CD4-positive, CD25-positive, alpha-beta regulatory T cell (primary cell): ENCODE measurements at regions not wholly inside any gene's neighbourhood (a gene's known extent, or its start where the extent isn't known, plus 50 kb on each side); places are given as distances from the start of the nearest gene placed in this dataset.

Experiments used
- ATAC-seq, 2 donors: fragments of 150-1000 bp; cut with Tn5 transposase; one replicate each; pipeline ENCODE4 v1.10.0; 2021; ENCODE audit warnings: low read depth in 2 of 2, moderate number of reproducible peaks in 2 of 2, moderate library complexity in 1 of 2
- DNase-seq, 3 donors: peaks; one replicate each; pipeline versions ENCODE4 v3.0.0 to v3.0.0-alpha.2; 2012 to 2022; ENCODE audit warnings: mixed read lengths in 1 of 3
- H3K27ac ChIP-seq: one replicate; pipeline ENCODE4 v1.7.0; 2013; ENCODE audit warnings: mild to moderate bottlenecking, low read length; ENCODE audit not compliant: insufficient read depth, poor library complexity, severe bottlenecking
- H3K27me3 ChIP-seq: one replicate; pipeline ENCODE4 v1.7.0; 2013; ENCODE audit warnings: low read length; ENCODE audit not compliant: control insufficient read depth, insufficient read depth
- H3K36me3 ChIP-seq: one replicate; pipeline ENCODE4 v1.7.0; 2013; ENCODE audit warnings: mild to moderate bottlenecking, low read length, moderate library complexity; ENCODE audit not compliant: control insufficient read depth, insufficient read depth
- H3K4me1 ChIP-seq: 2 replicates; pipeline ENCODE4 v1.7.0; 2013; ENCODE audit warnings: mild to moderate bottlenecking, low read length; ENCODE audit not compliant: insufficient read depth, control insufficient read depth, poor library complexity, severe bottlenecking
- H3K4me3 ChIP-seq: one replicate; pipeline ENCODE4 v1.7.0; 2013; ENCODE audit warnings: low read depth, mild to moderate bottlenecking, low read length, moderate library complexity
- H3K9me3 ChIP-seq, 2 experiments: 1 replicate in 1 of 2; 2 replicates in 1 of 2; pipeline ENCODE4 v1.7.0; 2013; ENCODE audit warnings: low read length in 2 of 2, mild to moderate bottlenecking in 1 of 2, moderate library complexity in 1 of 2; ENCODE audit not compliant: control insufficient read depth in 2 of 2
- H3K27ac Mint-ChIP-seq, 3 donors: one replicate each; pipeline ENCODE4 v1.8.0; 2020 to 2022; ENCODE audit warnings: mild to moderate bottlenecking in 3 of 3, mixed read lengths in 3 of 3, moderate library complexity in 2 of 3
- H3K27me3 Mint-ChIP-seq: one replicate; pipeline ENCODE4 v1.8.0; 2022; ENCODE audit warnings: mild to moderate bottlenecking, mixed read lengths
- H3K36me3 Mint-ChIP-seq: one replicate; pipeline ENCODE4 v1.8.0; 2020; ENCODE audit warnings: mixed read lengths
- H3K4me1 Mint-ChIP-seq, 4 donors: one replicate each; pipeline ENCODE4 v1.8.0; 2020 to 2022; ENCODE audit warnings: mixed read lengths in 4 of 4, mild to moderate bottlenecking in 1 of 4
- H3K4me3 Mint-ChIP-seq, 4 donors: one replicate each; pipeline ENCODE4 v1.8.0; 2020 to 2022; ENCODE audit warnings: mild to moderate bottlenecking in 4 of 4, mixed read lengths in 4 of 4, moderate library complexity in 3 of 4
- H3K9me3 Mint-ChIP-seq, 7 donors: one replicate each; pipeline ENCODE4 v1.8.0; 2020 to 2022; ENCODE audit warnings: mixed read lengths in 7 of 7, mild to moderate bottlenecking in 3 of 7, moderate library complexity in 2 of 7

- H3K27ac ChIP-seq, result no peak overlapping the region
- no peaks in the 10 kb centered on the region for H3K4me1 ChIP-seq
- no peaks in the 10 kb centered on the region for H3K36me3 ChIP-seq
- H3K27me3 Mint-ChIP-seq, result peaks cover 6% of the 10 kb centered on the region
- DNase-seq, result no peak
- no peaks in the 10 kb centered on the region for H3K9me3 ChIP-seq
- no peak overlapping the region for H3K4me3 ChIP-seq
- no peaks in the 10 kb centered on the region for H3K36me3 Mint-ChIP-seq
- no peaks in the 10 kb centered on the region for H3K4me1 Mint-ChIP-seq
- H3K4me3 Mint-ChIP-seq, result no peak overlapping the region
- peaks cover 3% of the 10 kb centered on the region for H3K27me3 ChIP-seq
- peaks cover 0 to 3% (median 0%) of the 10 kb centered on the region in 7 donors for H3K9me3 Mint-ChIP-seq
- no peak for ATAC-seq
- H3K27ac Mint-ChIP-seq, result no peak overlapping the region
Measured at GRCh38 chr10:90975096-90975495, 54.2 kb upstream of the ANKRD1 start.

DNA sequence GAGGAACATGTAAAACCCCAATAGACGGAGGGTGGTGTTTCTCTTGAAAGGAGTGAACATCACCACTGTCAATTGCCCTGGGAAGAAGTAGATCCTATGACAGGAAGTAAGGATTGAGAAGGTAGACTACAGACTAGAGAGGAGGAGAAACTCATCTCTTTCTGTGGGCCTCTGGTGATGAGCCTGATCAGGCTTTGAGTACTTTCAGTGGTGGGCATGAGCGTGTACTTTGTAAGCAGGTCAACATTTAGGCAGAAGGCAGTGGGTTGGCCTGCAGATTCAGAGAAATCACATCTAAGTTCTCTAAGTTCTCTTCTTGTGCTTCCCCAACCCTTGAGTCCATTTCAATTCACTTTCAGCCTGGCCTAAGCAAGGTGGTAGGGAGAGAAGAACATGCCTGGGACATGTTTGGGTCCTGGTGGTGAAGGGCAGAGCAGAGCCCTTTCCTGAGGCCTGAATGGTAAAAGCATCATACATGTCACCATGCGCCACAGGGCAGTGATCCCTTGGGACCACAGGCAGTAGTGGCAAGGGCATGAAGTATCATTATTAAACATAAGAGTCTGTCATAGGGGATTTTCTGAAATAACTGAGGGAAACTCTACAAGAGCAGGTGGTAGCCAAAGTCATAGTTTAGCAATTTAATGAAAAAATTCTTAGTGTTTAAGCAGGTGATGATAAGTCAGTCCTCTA, 56.4 kb upstream of the ANKRD1 start:
- Histone ChIP-seq H3K27ac (no peak overlapping the region), H3K4me1 (no peaks in the 10 kb centered on the region), H3K4me3 (no peak overlapping the region), H3K27me3 (peaks cover 6% of the 10 kb centered on the region), H3K36me3 (no peaks in the 10 kb centered on the region), H3K9me3 (no peaks in the 10 kb centered on the region)
- DNase-seq (no peak), ATAC-seq (peak in 1 of 2 donors; percentile 20)
- Mint-ChIP-seq H3K4me3 (no peak overlapping the region), H3K4me1 (no peaks in the 10 kb centered on the region), H3K27me3 (peaks cover 6% of the 10 kb centered on the region), H3K9me3 (peaks cover 0 to 3% (median 0%) of the 10 kb centered on the region in 7 donors), H3K27ac (no peak overlapping the region), H3K36me3 (no peaks in the 10 kb centered on the region)

DNA sequence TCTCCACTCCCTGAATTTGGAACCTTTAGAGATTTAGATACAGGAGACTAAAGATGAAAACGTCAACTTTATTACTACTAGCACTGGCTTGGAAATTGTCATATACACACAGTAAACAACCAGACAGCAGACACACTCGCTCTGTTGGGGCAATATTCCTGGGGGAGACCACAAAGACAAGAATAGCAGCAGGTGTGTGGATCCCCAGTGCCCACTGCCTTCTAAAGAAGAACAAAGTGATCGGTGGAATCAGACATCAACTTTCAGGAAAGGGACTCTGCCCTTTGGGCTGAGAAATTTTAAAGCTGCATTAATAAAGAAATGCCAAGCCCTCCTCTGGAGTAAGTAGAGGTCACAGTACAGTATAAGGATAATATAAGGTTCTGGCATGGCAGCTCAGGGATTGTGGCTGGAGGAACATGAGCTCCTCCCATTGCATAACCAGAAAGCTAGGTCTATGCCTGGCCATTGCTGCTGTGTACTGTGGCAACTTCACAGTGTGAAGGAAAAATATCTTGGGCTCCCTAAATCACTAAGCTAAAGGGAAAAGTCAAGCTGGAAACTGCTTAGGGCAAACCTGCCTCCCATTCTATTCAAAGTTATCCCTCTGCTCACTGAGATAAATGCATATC, 57.1 kb upstream of the ANKRD1 start:
- ATAC-seq (no peak), DNase-seq (no peak)
- H3K27me3 ChIP-seq, result peaks cover 6% of the 10 kb centered on the region
- H3K27ac Mint-ChIP-seq, result no peak overlapping the region
- H3K27me3 Mint-ChIP-seq, result peaks cover 6% of the 10 kb centered on the region
- H3K36me3 ChIP-seq, result no peaks in the 10 kb centered on the region
- no peaks in the 10 kb centered on the region for H3K4me1 Mint-ChIP-seq
- H3K4me3 Mint-ChIP-seq, result no peak overlapping the region
- H3K9me3 Mint-ChIP-seq, result peaks cover 0 to 3% (median 0%) of the 10 kb centered on the region in 7 donors
- no peaks in the 10 kb centered on the region for H3K36me3 Mint-ChIP-seq
- no peak overlapping the region for H3K27ac ChIP-seq
- H3K9me3 ChIP-seq, result no peaks in the 10 kb centered on the region
- no peaks in the 10 kb centered on the region for H3K4me1 ChIP-seq
- H3K4me3 ChIP-seq, result no peak overlapping the region

- Mint-ChIP-seq H3K27me3 (no peaks in the 10 kb centered on the region), H3K4me3 (no peak overlapping the region), H3K9me3 (peaks cover 0 to 2% (median 0%) of the 10 kb centered on the region in 7 donors), H3K36me3 (no peaks in the 10 kb centered on the region), H3K27ac (no peak overlapping the region), H3K4me1 (peaks cover 0 to 2% (median 0%) of the 10 kb centered on the region in 4 donors)
- Histone ChIP-seq H3K9me3 (no peaks in the 10 kb centered on the region), H3K27me3 (peaks cover 4% of the 10 kb centered on the region), H3K4me1 (no peaks in the 10 kb centered on the region), H3K27ac (no peak overlapping the region), H3K4me3 (no peak overlapping the region), H3K36me3 (no peaks in the 10 kb centered on the region)
- no peak for DNase-seq
- ATAC-seq, result no peak
Measured at GRCh38 chr10:90982406-90983008, 61.6 kb upstream of the ANKRD1 start.

DNA sequence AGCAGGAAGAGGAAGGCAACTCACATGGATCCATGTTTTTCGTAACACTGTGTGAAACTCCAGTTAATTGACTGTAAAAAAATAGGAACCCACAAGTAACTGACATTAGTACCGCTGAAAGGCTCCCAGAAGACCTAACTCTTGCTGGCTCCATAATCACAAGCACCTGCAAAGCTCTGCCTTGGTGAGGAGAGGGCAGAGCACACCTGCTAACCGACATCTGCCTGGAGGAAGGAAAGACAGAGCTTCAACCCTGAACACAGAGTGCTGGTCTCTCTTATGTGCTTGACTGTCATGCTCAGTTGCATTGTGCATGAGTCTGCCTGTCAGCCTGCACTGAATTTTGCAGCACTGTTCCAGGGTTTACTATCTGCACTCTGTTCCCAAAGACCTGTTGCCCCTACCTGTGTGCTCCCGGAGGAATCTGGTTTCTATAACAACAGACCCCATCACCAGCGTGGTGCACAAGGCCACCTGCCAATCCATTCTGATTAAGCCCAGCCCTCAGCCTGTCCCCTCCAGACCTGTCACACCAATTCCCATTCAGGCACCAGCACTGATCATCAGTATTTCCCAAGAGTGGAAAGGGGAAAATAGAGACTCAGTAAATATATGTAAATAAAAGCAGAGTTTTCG, 63.1 kb upstream of the ANKRD1 start:
- ATAC-seq, result no peak
- no peak overlapping the region for H3K27ac ChIP-seq
- peaks cover 0 to 2% (median 0%) of the 10 kb centered on the region in 4 donors for H3K4me1 Mint-ChIP-seq
- H3K4me3 Mint-ChIP-seq, result no peak overlapping the region
- H3K9me3 ChIP-seq, result no peaks in the 10 kb centered on the region
- no peak overlapping the region for H3K4me3 ChIP-seq
- DNase-seq, result no peak
- H3K36me3 ChIP-seq, result no peaks in the 10 kb centered on the region
- H3K27me3 Mint-ChIP-seq, result no peaks in the 10 kb centered on the region
- peaks cover 4% of the 10 kb centered on the region for H3K27me3 ChIP-seq
- no peak overlapping the region for H3K27ac Mint-ChIP-seq
- no peaks in the 10 kb centered on the region for H3K9me3 Mint-ChIP-seq
- no peaks in the 10 kb centered on the region for H3K4me1 ChIP-seq
- no peaks in the 10 kb centered on the region for H3K36me3 Mint-ChIP-seq

- DNase-seq (no peak), ATAC-seq (no peak)
- no peak overlapping the region for H3K4me3 ChIP-seq
- H3K36me3 Mint-ChIP-seq, result no peaks in the 10 kb centered on the region
- H3K36me3 ChIP-seq, result no peaks in the 10 kb centered on the region
- no peak overlapping the region for H3K4me3 Mint-ChIP-seq
- H3K27me3 ChIP-seq, result peaks cover 3% of the 10 kb centered on the region
- peaks cover 0 to 2% (median 0%) of the 10 kb centered on the region in 4 donors for H3K4me1 Mint-ChIP-seq
- no peaks in the 10 kb centered on the region for H3K9me3 ChIP-seq
- H3K27ac Mint-ChIP-seq, result no peak overlapping the region
- H3K9me3 Mint-ChIP-seq, result no peaks in the 10 kb centered on the region
- no peak overlapping the region for H3K27ac ChIP-seq
- H3K27me3 Mint-ChIP-seq, result no peaks in the 10 kb centered on the region
- H3K4me1 ChIP-seq, result no peaks in the 10 kb centered on the region
Measured at GRCh38 chr10:90984898-90985297, 64.0 kb upstream of the ANKRD1 start.

- ATAC-seq (no peak), DNase-seq (no peak)
- Histone ChIP-seq H3K4me3 (no peak overlapping the region), H3K9me3 (no peaks in the 10 kb centered on the region), H3K4me1 (no peaks in the 10 kb centered on the region), H3K27me3 (peaks cover 2% of the 10 kb centered on the region), H3K27ac (no peak overlapping the region), H3K36me3 (no peaks in the 10 kb centered on the region)
- Mint-ChIP-seq H3K4me3 (no peak overlapping the region), H3K36me3 (no peaks in the 10 kb centered on the region), H3K9me3 (no peaks in the 10 kb centered on the region), H3K27ac (no peak overlapping the region), H3K4me1 (peaks cover 0 to 2% (median 0%) of the 10 kb centered on the region in 4 donors), H3K27me3 (no peaks in the 10 kb centered on the region)
Measured at GRCh38 chr10:90985321-90985933, 64.5 kb upstream of the ANKRD1 start.
